HG03432 (cell line): ENCODE measurements at regions not wholly inside any gene's neighbourhood (a gene's known extent, or its start where the extent isn't known, plus 50 kb on each side); places are given as distances from the start of the nearest gene placed in this dataset.

Experiments used
- ATAC-seq: cut with Tn5 transposase; IDR thresholded peaks from one replicate; pipeline ENCODE4 v1.9.1; 2021; ENCODE audit warnings: mild to moderate bottlenecking, moderate library complexity; ENCODE audit not compliant: unreplicated experiment

GRCh38 chr7:18151422-18151821 lies 123.8 kb upstream of the PRPS1L1 start:
- ATAC-seq = no peak

- no peak for ATAC-seq
Measured at GRCh38 chr7:18153183-18153748, 125.6 kb upstream of the PRPS1L1 start.

- ATAC-seq = no peak
Measured at GRCh38 chr7:18154726-18155125, 127.1 kb upstream of the PRPS1L1 start.

GRCh38 chr7:18157233-18157632 lies 129.6 kb upstream of the PRPS1L1 start:
- no peak for ATAC-seq

GRCh38 chr7:18162657-18163056 lies 135.0 kb upstream of the PRPS1L1 start:
- no peak for ATAC-seq

GRCh38 chr7:18163091-18163490 lies 135.4 kb upstream of the PRPS1L1 start:
- ATAC-seq = no peak

- ATAC-seq = no peak
Measured at GRCh38 chr7:18165166-18165565, 137.5 kb upstream of the PRPS1L1 start.

GRCh38 chr7:18166002-18166401 lies 138.4 kb upstream of the PRPS1L1 start:
- no peak for ATAC-seq

- ATAC-seq = no peak
Measured at GRCh38 chr7:18167815-18168214, 140.2 kb upstream of the PRPS1L1 start.

GRCh38 chr7:18174996-18175395 lies 147.3 kb upstream of the PRPS1L1 start:
- no peak for ATAC-seq

- no peak for ATAC-seq
Measured at GRCh38 chr7:18175801-18176450, 148.3 kb upstream of the PRPS1L1 start.

GRCh38 chr7:18177129-18177814 lies 149.6 kb upstream of the PRPS1L1 start:
- peak; percentile 9 for ATAC-seq

- peak; percentile 91 for ATAC-seq
Measured at GRCh38 chr7:18177815-18178660, 150.4 kb upstream of the PRPS1L1 start.

GRCh38 chr7:18179093-18179492 lies 151.4 kb upstream of the PRPS1L1 start:
- no peak for ATAC-seq

- ATAC-seq = no peak
Measured at GRCh38 chr7:18180685-18181084, 153.0 kb upstream of the PRPS1L1 start.

GRCh38 chr7:18189500-18190126 lies 162.0 kb upstream of the PRPS1L1 start:
- ATAC-seq = no peak

- ATAC-seq = no peak
Measured at GRCh38 chr7:18191341-18191740, 163.7 kb upstream of the PRPS1L1 start.

- ATAC-seq = no peak
Measured at GRCh38 chr7:18191862-18192625, 164.4 kb upstream of the PRPS1L1 start.

- no peak for ATAC-seq
Measured at GRCh38 chr7:18194616-18195015, 167.0 kb upstream of the PRPS1L1 start.

GRCh38 chr7:18196638-18197037 lies 169.0 kb upstream of the PRPS1L1 start:
- peak; percentile 83 for ATAC-seq
